GM12878 (cell line): ENCODE measurements at regions not wholly inside any gene's neighbourhood (a gene's known extent, or its start where the extent isn't known, plus 50 kb on each side); places are given as distances from the start of the nearest gene placed in this dataset.

Experiments
- ATAC-seq: fragments of 200-7000 bp; cut with Tn5 transposase; 3 replicates; pipeline ENCODE4 v1.9.1; 2020; ENCODE audit warnings: mild to moderate bottlenecking, moderate library complexity
- BruUV-seq: library from RNA; stranded (reverse); fragments of 400-500 nt; replicated peaks from 2 replicates; lab custom pipeline; 2021; lab: Mats Ljungman, UMichigan
- CTCF ChIA-PET: fragments of 300-600 bp; sonication (Branson Sonifier 250); formaldehyde crosslinking; extraction: SDS; loops from one replicate; lab custom pipeline; 2021; ENCODE audit warnings: inconsistent platforms; lab: Yijun Ruan, JAX
- POLR2A ChIA-PET: fragments of 350-600 bp; formaldehyde crosslinking; extraction: SDS; loops from one replicate; lab custom pipeline; 2021; ENCODE audit warnings: inconsistent platforms; lab: Charles Lee
- RAD21 ChIA-PET: fragments of 300-600 bp; sonication (Branson Sonifier 250); formaldehyde crosslinking; loops from one replicate; lab custom pipeline; 2023; ENCODE audit warnings: antibody characterized with exemption; ENCODE audit not compliant: unreplicated experiment; lab: Charles Lee
- SMC1A ChIA-PET: fragments of 300-600 bp; sonication (Branson Sonifier 250); formaldehyde crosslinking; loops from one replicate; lab custom pipeline; 2023; ENCODE audit not compliant: unreplicated experiment, uncharacterized antibody; lab: Charles Lee
- DNase-seq: peaks from one replicate; pipeline ENCODE4 v3.0.0-alpha.2; 2011; ENCODE audit warnings: low read depth, low spot score
- FAIRE-seq: peaks from 3 replicates; lab custom pipeline; 2011; peaks lifted over from hg19 to GRCh38; lab: Jason Lieb, UNC
- H2AFZ ChIP-seq: 2 replicates; pipeline ENCODE4 v1.6.0; 2011; ENCODE audit warnings: low read depth, low read length, control low read depth; ENCODE audit not compliant: control insufficient read depth
- H3K27ac ChIP-seq: 2 replicates; pipeline ENCODE4 v1.5.1; 2011; ENCODE audit warnings: control low read depth; ENCODE audit not compliant: control insufficient read depth, insufficient read depth
- H3K27me3 ChIP-seq, 2 experiments: replicated peaks in 1 of 2; 2 replicates each; pipeline versions ENCODE4 v1.6.0 to v1.6.1; 2011; ENCODE audit warnings: low read length in 1 of 2; ENCODE audit not compliant: control insufficient read depth in 2 of 2, insufficient read depth in 2 of 2
- H3K36me3 ChIP-seq, 2 experiments: 2 replicates each; pipeline ENCODE4 v1.5.1; 2011; ENCODE audit warnings: low read length in 1 of 2; ENCODE audit not compliant: control insufficient read depth in 2 of 2, insufficient read depth in 2 of 2
- H3K4me1 ChIP-seq: 2 replicates; pipeline ENCODE4 v1.6.1; 2011; ENCODE audit warnings: mild to moderate bottlenecking, low read length, moderate library complexity, mixed read lengths; ENCODE audit not compliant: control insufficient read depth, insufficient read depth
- H3K4me2 ChIP-seq: 2 replicates; pipeline ENCODE4 v1.6.0; 2011; ENCODE audit warnings: control low read depth; ENCODE audit not compliant: control insufficient read depth, insufficient read depth
- H3K4me3 ChIP-seq: fragments of 200-600 bp; sonication (generic); 2 replicates; pipeline ENCODE4 v1.5.1; 2016
- H3K79me2 ChIP-seq: 2 replicates; pipeline ENCODE4 v1.6.0; 2011; ENCODE audit warnings: low read length; ENCODE audit not compliant: control insufficient read depth, insufficient read depth
- H3K9ac ChIP-seq: 2 replicates; pipeline ENCODE4 v1.8.0; 2011; ENCODE audit warnings: low read length, control low read depth, mixed read lengths; ENCODE audit not compliant: control insufficient read depth, insufficient read depth
- H3K9me3 ChIP-seq: replicated peaks from 3 replicates; pipeline ENCODE4 v1.5.1; 2011; ENCODE audit warnings: mild to moderate bottlenecking, low read length; ENCODE audit not compliant: control insufficient read depth, insufficient read depth
- H4K20me1 ChIP-seq: 2 replicates; pipeline ENCODE4 v1.6.0; 2011; ENCODE audit not compliant: control insufficient read depth, insufficient read depth
- DPF2 ChIP-seq: fragments of 450-650 bp; IDR thresholded peaks from 2 replicates; pipeline ENCODE4 v1.6.1; 2017; ENCODE audit warnings: mild to moderate bottlenecking
- MTA2 ChIP-seq: fragments of 450-650 bp; IDR thresholded peaks from 2 replicates; pipeline ENCODE4 v1.6.1; 2016; ENCODE audit warnings: low read depth, mild to moderate bottlenecking, moderate library complexity
- NFYB ChIP-seq: IDR thresholded peaks from 2 replicates; pipeline ENCODE4 v1.6.1; 2011; ENCODE audit warnings: low read depth, mild to moderate bottlenecking, low read length, improper control_type of control experiment, moderate library complexity; ENCODE audit not compliant: insufficient read depth
- NRF1 ChIP-seq: conservative IDR thresholded peaks from 2 replicates; pipeline ENCODE4 v1.6.1; 2011; ENCODE audit warnings: mild to moderate bottlenecking, low read depth, low read length, improper control_type of control experiment
- PAX5 ChIP-seq: IDR thresholded peaks from 2 replicates; pipeline ENCODE4 v1.6.1; 2011; ENCODE audit warnings: low read depth, low read length, borderline replicate concordance
- POLR2A ChIP-seq: IDR thresholded peaks from 2 replicates; pipeline ENCODE4 v1.6.1; 2011; ENCODE audit warnings: low read depth, mild to moderate bottlenecking, low read length
- RAD21 ChIP-seq: IDR thresholded peaks from 2 replicates; pipeline ENCODE4 v1.6.1; 2011; ENCODE audit warnings: mild to moderate bottlenecking, low read depth, low read length, moderate library complexity; ENCODE audit not compliant: insufficient read depth
- TCF3 ChIP-seq: IDR thresholded peaks from 2 replicates; pipeline ENCODE4 v1.6.1; 2012; ENCODE audit warnings: low read depth, mild to moderate bottlenecking, low read length, borderline replicate concordance; ENCODE audit not compliant: insufficient read depth
- YY1 ChIP-seq: IDR thresholded peaks from 2 replicates; pipeline ENCODE4 v1.6.1; 2011; ENCODE audit warnings: low read depth, mild to moderate bottlenecking, low read length
- WGBS: methylation state at CpG from one replicate; pipeline ENCODE4 v1.1.6; 2016; ENCODE audit warnings: low lambda C conversion rate; ENCODE audit not compliant: insufficient replicate concordance, insufficient coverage; ENCODE audit errors: missing lambda C conversion rate; 5-methylcytosine and 5-hydroxymethylcytosine counted together
- in situ Hi-C: fragments of 300-500 bp; cut with MboI; formaldehyde crosslinking; loops from 9 replicates; pipeline ENCODE4 v1.14.3; 2018; ENCODE audit warnings: mixed read lengths
- intact Hi-C: fragments of 100-400 bp; cut with micrococcal nuclease; formaldehyde crosslinking; loops from one replicate; pipeline ENCODE4 v1.14.2; 2022; ENCODE audit not compliant: unreplicated experiment
- TF ChIP-seq, protein P1 (sequence below), 3 experiments: IDR thresholded peaks in 2 of 3; conservative IDR thresholded peaks in 1 of 3; 2 replicates each; pipeline ENCODE4 v1.5.1; 2011; ENCODE audit warnings: low read depth in 3 of 3, low read length in 3 of 3, mild to moderate bottlenecking in 3 of 3, control low read depth in 2 of 3, moderate library complexity in 2 of 3, inconsistent platforms in 1 of 3, mixed read lengths in 1 of 3; ENCODE audit not compliant: control insufficient read depth in 2 of 3, insufficient read depth in 1 of 3; ENCODE audit errors: extremely low read depth in 1 of 3
- TF ChIP-seq, protein P2 (sequence below): fragments of 450-650 bp; IDR thresholded peaks from 2 replicates; pipeline ENCODE4 v1.6.1; 2016; ENCODE audit warnings: mild to moderate bottlenecking
- TF ChIP-seq, protein P3 (sequence below): fragments of 450-650 bp; IDR thresholded peaks from 2 replicates; pipeline ENCODE4 v1.6.1; 2016; ENCODE audit warnings: mild to moderate bottlenecking
- TF ChIP-seq, protein P4 (sequence below): fragments of 450-650 bp; IDR thresholded peaks from 2 replicates; pipeline ENCODE4 v1.6.1; 2018; ENCODE audit warnings: borderline replicate concordance, mild to moderate bottlenecking; ENCODE audit not compliant: partially characterized antibody

DNA sequence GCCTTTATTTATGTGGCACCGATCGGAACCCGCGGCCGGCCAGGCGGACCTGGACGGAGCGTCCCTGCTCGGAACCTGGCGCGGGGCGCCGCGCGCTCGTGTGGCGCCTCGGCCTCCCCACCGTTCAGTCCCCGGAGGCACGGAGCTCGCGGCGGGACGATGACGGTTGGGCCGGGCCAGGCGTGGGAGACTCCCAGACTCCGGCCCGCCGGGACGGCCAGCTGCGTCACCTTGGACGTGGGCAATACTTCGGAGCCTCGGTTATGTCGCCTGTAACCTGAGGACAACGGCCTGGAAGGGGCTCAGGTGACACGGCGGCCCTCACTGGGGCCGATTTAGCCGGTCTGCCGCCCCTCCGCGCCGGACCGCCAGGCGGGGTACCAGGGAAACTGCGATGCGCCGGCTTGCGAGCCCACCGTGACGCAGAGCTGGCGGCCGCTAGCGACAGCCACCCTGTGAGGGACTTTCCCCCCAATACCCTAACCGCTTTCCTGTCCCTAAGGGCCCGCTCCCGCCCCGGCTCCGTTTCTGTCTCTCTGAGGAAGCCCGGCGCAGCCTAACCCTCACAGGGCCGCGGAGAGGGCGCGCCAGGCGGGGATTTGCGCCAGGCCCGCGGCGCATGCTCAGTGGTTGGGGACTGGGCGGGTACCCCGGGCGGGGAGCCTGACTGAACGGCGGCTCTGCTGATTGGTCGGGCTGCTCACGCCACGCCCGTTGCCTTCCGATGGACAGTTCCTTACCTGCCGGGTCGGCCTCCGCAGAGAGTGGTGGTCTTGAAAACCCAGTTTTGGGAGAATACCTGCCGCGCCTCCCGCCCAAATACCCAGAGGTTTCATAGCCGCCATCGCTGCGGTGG, 109.5 kb upstream of the DOCK9 start:
- H3K9me3 ChIP-seq, result no peaks in the 10 kb centered on the region
- RAD21 ChIA-PET, result no interaction called here
- CTCF ChIA-PET, result no interaction called here
- 1% methylated on average over 89 of the region's 92 CpGs for WGBS
- peak overlapping the region; percentile 54; the same call in 1 of the 2 replicates for H3K9ac ChIP-seq
- SMC1A ChIA-PET, result no interaction called here
- no TSS peak for BruUV-seq
- FAIRE-seq (peak; percentile 98), ATAC-seq (peak; percentile 96), DNase-seq (peak; percentile 36)
- POLR2A ChIA-PET, result no interaction called here
- intact Hi-C loops (no loop called here), in situ Hi-C loops (no loop called here)
- no peaks in the 10 kb centered on the region for H4K20me1 ChIP-seq
- H3K4me3 ChIP-seq, result peak overlapping the region; percentile 88
- no peaks in the 10 kb centered on the region for H3K79me2 ChIP-seq
- H3K36me3 ChIP-seq, result no peaks in the 10 kb centered on the region
- 0 out of 2 replicates have a peak overlapping the region, but pooled peaks have one; percentile 11 for H3K27ac ChIP-seq
- TF ChIP-seq NRF1, result peak; percentile 65
- TF ChIP-seq, protein P1, sequence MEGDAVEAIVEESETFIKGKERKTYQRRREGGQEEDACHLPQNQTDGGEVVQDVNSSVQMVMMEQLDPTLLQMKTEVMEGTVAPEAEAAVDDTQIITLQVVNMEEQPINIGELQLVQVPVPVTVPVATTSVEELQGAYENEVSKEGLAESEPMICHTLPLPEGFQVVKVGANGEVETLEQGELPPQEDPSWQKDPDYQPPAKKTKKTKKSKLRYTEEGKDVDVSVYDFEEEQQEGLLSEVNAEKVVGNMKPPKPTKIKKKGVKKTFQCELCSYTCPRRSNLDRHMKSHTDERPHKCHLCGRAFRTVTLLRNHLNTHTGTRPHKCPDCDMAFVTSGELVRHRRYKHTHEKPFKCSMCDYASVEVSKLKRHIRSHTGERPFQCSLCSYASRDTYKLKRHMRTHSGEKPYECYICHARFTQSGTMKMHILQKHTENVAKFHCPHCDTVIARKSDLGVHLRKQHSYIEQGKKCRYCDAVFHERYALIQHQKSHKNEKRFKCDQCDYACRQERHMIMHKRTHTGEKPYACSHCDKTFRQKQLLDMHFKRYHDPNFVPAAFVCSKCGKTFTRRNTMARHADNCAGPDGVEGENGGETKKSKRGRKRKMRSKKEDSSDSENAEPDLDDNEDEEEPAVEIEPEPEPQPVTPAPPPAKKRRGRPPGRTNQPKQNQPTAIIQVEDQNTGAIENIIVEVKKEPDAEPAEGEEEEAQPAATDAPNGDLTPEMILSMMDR (IDR thresholded peaks at IDR 0.05 in 2 of 3, conservative IDR thresholded peaks at IDR 0.05 in 1 of 3; ENCODE audit: control insufficient read depth in 2 of 3, extremely low read depth in 1 of 3, insufficient read depth in 1 of 3, low read depth in 3 of 3, low read length in 3 of 3), result peak in 1 of 3 experiments; percentile 10; a peak in 1 of 6 replicates
- TF ChIP-seq, protein P2, sequence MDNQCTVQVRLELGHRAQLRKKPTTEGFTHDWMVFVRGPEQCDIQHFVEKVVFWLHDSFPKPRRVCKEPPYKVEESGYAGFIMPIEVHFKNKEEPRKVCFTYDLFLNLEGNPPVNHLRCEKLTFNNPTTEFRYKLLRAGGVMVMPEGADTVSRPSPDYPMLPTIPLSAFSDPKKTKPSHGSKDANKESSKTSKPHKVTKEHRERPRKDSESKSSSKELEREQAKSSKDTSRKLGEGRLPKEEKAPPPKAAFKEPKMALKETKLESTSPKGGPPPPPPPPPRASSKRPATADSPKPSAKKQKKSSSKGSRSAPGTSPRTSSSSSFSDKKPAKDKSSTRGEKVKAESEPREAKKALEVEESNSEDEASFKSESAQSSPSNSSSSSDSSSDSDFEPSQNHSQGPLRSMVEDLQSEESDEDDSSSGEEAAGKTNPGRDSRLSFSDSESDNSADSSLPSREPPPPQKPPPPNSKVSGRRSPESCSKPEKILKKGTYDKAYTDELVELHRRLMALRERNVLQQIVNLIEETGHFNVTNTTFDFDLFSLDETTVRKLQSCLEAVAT, result no peak
- no peak for TF ChIP-seq TCF3
- peak; percentile 69; the same call in 1 of the 2 replicates for TF ChIP-seq NFYB
- TF ChIP-seq, protein P3, sequence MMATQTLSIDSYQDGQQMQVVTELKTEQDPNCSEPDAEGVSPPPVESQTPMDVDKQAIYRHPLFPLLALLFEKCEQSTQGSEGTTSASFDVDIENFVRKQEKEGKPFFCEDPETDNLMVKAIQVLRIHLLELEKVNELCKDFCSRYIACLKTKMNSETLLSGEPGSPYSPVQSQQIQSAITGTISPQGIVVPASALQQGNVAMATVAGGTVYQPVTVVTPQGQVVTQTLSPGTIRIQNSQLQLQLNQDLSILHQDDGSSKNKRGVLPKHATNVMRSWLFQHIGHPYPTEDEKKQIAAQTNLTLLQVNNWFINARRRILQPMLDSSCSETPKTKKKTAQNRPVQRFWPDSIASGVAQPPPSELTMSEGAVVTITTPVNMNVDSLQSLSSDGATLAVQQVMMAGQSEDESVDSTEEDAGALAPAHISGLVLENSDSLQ, result peak; percentile 65
- no peak for TF ChIP-seq RAD21
- peak; percentile 69 for TF ChIP-seq POLR2A
- TF ChIP-seq, protein P4, sequence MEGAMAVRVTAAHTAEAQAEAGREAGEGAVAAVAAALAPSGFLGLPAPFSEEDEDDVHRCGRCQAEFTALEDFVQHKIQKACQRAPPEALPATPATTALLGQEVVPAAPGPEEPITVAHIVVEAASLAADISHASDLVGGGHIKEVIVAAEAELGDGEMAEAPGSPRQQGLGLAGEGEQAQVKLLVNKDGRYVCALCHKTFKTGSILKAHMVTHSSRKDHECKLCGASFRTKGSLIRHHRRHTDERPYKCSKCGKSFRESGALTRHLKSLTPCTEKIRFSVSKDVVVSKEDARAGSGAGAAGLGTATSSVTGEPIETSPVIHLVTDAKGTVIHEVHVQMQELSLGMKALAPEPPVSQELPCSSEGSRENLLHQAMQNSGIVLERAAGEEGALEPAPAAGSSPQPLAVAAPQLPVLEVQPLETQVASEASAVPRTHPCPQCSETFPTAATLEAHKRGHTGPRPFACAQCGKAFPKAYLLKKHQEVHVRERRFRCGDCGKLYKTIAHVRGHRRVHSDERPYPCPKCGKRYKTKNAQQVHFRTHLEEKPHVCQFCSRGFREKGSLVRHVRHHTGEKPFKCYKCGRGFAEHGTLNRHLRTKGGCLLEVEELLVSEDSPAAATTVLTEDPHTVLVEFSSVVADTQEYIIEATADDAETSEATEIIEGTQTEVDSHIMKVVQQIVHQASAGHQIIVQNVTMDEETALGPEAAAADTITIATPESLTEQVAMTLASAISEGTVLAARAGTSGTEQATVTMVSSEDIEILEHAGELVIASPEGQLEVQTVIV, result no peak
- TF ChIP-seq MTA2, result no peak
- TF ChIP-seq DPF2, result 0 out of 2 replicates have a peak, but pooled peaks have one; percentile 25
- TF ChIP-seq YY1, result 0 out of 2 replicates have a peak, but pooled peaks have one; percentile 21
- peak; percentile 56; the same call in 1 of the 2 replicates for TF ChIP-seq PAX5
- H3K4me2 ChIP-seq, result peak overlapping the region; percentile 91
- peaks cover 8% of the 10 kb centered on the region for H3K4me1 ChIP-seq
- H3K27me3 ChIP-seq, result peaks cover 0 to 1% of the 10 kb centered on the region in 2 experiments; a peak in 1 of 4 replicates
- H2AFZ ChIP-seq, result peak overlapping the region; percentile 94
